ENCODE measurements at regions not wholly inside any gene's neighbourhood (a gene's known extent, or its start where the extent isn't known, plus 50 kb on each side); places are given as distances from the start of the nearest gene placed in this dataset.

- no peak for TF ChIP-seq CTCF (IDR thresholded peaks at IDR 0.05)
- DNase-seq (ENCODE audit: low spot score) = no peak
- no peaks in the 10 kb centered on the region for H3K27me3 ChIP-seq
- H3K4me3 ChIP-seq = no peak overlapping the region
- H3K4me1 ChIP-seq = no peaks in the 10 kb centered on the region
- H3K36me3 ChIP-seq = no peaks in the 10 kb centered on the region
- no peaks in the 10 kb centered on the region for H3K9me3 ChIP-seq
- no peak overlapping the region for H3K27ac ChIP-seq
These were observed 398.5 kb upstream of the FIGN start for GRCh38 chr2:164134336-164134735.

- DNase-seq (ENCODE audit: low spot score) = no peak
- Histone ChIP-seq H3K4me3 (no peak overlapping the region), H3K27me3 (no peaks in the 10 kb centered on the region), H3K27ac (no peak overlapping the region), H3K9me3 (no peaks in the 10 kb centered on the region), H3K4me1 (no peaks in the 10 kb centered on the region), H3K36me3 (no peaks in the 10 kb centered on the region)
- TF ChIP-seq CTCF (IDR thresholded peaks at IDR 0.05) = no peak
These were observed 392.2 kb upstream of the FIGN start for GRCh38 chr2:164127971-164128527.

DNA sequence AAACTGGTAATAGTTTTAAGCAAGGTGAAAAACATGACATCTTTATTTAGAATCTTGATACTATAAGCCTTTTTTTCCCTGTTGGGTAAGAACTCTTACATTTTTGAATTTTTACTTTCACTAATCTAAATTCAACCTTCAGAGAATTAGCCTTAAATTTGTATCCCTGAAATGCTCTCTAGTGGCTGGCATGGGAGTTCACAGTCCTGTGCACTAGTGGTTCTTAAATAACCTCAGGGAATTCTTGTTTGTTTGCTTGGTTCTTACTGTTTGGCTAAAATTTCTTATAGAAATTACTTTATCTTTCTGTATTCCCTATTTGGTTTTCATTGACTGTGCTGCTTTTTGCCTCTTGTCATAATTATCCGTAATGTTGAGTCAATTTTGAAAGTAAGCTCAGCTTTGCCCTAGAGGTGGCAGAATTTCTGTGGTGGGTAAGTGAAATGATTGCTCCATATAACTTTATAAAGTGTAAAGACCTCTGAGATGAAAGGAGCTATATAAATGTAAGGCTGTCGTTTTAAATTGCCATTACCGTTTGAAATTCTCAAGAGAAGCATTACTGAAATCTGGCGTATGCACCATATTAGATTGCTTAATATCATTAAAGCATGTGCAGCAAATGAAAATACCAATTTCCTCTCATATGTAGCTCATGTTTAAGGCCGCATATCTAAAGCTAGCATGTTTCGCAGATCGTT is 391.3 kb upstream of the FIGN start:
- Histone ChIP-seq H3K9me3 (no peaks in the 10 kb centered on the region), H3K27me3 (no peaks in the 10 kb centered on the region), H3K4me3 (no peak overlapping the region), H3K27ac (no peak overlapping the region), H3K4me1 (no peaks in the 10 kb centered on the region), H3K36me3 (no peaks in the 10 kb centered on the region)
- peak in 1 of 2 donors; percentile 58 for TF ChIP-seq CTCF (IDR thresholded peaks at IDR 0.05)
- DNase-seq (ENCODE audit: low spot score) = no peak

GRCh38 chr2:164115806-164116205 is 380.0 kb upstream of the FIGN start:
- TF ChIP-seq CTCF (IDR thresholded peaks at IDR 0.05) = no peak
- Histone ChIP-seq H3K9me3 (no peaks in the 10 kb centered on the region), H3K36me3 (no peaks in the 10 kb centered on the region), H3K27ac (no peak overlapping the region), H3K4me3 (no peak overlapping the region), H3K4me1 (no peaks in the 10 kb centered on the region), H3K27me3 (no peaks in the 10 kb centered on the region)
- DNase-seq (ENCODE audit: low spot score) = no peak

GRCh38 chr2:164114937-164115336 is 379.1 kb upstream of the FIGN start:
- Histone ChIP-seq H3K27ac (no peak overlapping the region), H3K27me3 (no peaks in the 10 kb centered on the region), H3K36me3 (no peaks in the 10 kb centered on the region), H3K9me3 (no peaks in the 10 kb centered on the region), H3K4me1 (no peaks in the 10 kb centered on the region), H3K4me3 (no peak overlapping the region)
- no peak for DNase-seq (ENCODE audit: low spot score)
- TF ChIP-seq CTCF (IDR thresholded peaks at IDR 0.05) = no peak

- H3K4me1 ChIP-seq = no peaks in the 10 kb centered on the region
- H3K27me3 ChIP-seq = no peaks in the 10 kb centered on the region
- no peak for TF ChIP-seq CTCF (IDR thresholded peaks at IDR 0.05)
- H3K9me3 ChIP-seq = no peaks in the 10 kb centered on the region
- H3K27ac ChIP-seq = no peak overlapping the region
- no peak overlapping the region for H3K4me3 ChIP-seq
- no peaks in the 10 kb centered on the region for H3K36me3 ChIP-seq
- no peak for DNase-seq (ENCODE audit: low spot score)
These were observed 376.3 kb upstream of the FIGN start for GRCh38 chr2:164112105-164112504.
